HG03342 (cell line): ENCODE measurements at regions not wholly inside any gene's neighbourhood (a gene's known extent, or its start where the extent isn't known, plus 50 kb on each side); places are given as distances from the start of the nearest gene placed in this dataset.
"Not testable (repeated sequence)": the region's sequence is repeated elsewhere in the genome, so short reads cannot be mapped to it uniquely, and the experiment has no call there.

Experiments used
- ATAC-seq: cut with Tn5 transposase; IDR thresholded peaks from one replicate; pipeline ENCODE4 v1.9.1; 2021; ENCODE audit warnings: mild to moderate bottlenecking, moderate library complexity; ENCODE audit not compliant: unreplicated experiment

DNA sequence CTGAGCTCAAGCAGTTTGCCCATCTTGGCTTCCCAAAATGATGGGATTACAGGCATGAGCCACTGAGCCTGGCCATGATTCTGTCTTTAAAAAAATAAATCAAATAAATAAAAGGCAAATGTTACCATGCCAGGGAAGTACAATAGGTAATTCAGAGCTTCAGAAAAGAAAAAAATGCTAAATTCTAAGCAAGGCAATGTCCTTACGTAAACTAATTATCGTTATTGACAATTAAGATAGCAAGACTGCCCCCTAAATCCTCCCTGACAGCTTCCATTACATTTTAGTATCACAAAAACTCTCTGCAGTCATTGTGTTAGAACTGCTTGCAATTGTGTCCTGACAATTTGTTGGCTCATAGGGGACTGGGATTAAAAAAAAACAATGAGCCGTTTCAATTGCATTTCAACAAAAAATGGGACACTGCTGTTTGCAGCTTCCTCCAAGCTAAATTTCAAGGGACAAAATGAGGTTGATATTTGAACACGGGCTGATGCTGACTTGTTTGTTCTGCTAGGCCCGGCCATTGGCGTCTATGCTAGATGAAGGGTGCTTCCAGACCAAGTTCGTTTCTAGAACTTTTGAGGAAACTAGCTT is 88.9 kb downstream of the MOGAT1 start:
- ATAC-seq: no peak

DNA sequence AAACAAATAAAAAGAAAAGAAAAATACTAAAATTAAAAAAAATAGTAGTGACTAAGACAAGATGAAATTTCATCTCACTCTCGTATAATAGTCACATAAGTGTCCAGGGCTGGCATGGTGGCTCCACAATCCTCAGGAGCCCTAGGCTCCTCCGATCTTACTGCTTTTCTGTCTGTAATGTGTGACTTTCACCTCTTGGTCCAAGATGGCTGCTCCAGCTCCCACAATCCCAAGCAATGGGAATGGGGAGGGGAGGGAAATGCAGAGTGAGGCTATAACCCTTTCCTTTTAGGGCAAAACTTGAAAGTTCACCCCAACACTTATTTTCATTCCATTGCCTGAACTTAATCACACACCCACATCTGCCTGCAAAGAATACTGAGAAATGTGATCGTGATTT is 90.4 kb downstream of the MOGAT1 start:
- no peak for ATAC-seq

DNA sequence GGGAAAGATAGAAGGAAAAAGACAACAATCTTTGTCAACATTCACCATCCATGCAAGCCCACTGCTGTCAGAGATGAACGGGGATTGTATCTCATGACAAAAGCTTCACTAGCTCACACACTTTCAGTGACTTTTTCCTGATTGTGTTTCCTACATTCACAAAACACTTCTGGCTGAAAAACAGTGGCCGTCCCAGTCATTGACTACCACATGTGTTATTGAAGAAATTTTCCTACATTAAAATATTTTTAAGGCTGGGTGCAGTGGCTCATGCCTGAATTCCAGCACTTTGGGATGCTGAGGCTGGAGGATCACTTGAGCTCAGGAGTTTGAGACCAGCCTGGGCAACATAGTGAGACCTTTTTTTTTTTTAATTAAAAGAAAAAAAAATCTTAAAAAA is 90.9 kb downstream of the MOGAT1 start:
- ATAC-seq: no peak

DNA sequence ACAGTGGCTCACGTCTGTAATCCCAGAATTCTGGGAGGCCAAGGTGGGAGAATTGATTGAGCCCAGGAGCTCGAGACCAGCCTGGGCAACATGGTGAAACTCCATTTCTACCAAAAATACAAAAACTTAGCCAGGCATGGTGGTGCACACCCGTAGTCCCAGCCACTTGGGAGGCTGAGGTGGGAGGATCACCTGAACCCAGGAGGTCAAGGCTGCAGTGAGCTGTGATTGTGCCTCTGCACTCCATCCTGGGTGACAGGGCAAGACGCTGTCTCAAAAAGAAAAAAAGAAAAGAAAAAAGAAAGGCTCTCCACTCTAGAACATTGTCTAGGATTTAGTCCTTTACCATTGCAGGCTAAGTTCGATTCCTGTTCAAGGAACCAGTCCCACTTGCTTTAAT is 94.4 kb downstream of the MOGAT1 start:
- ATAC-seq: not testable (repeated sequence)

DNA sequence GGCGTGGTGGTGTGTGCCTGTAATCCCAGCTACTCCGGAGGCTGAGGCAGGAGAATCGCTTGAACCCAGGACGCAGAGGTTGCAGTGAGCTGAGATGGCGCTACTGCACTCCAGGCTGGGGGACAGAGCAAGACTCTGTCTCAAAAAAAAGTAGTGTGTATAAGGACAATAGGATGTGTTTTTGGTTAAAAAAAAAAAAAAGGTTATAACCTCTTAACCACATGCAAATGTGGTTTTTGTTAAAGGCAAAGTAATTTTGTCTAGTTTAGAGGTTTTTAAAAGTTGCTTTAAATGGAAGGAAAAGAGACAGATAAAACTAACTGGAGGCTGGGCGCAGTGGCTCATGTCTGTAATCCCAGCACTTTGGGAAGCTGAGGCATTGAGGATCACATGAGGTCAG is 92.8 kb upstream of the ACSL3 start:
- ATAC-seq: peak; percentile 53

DNA sequence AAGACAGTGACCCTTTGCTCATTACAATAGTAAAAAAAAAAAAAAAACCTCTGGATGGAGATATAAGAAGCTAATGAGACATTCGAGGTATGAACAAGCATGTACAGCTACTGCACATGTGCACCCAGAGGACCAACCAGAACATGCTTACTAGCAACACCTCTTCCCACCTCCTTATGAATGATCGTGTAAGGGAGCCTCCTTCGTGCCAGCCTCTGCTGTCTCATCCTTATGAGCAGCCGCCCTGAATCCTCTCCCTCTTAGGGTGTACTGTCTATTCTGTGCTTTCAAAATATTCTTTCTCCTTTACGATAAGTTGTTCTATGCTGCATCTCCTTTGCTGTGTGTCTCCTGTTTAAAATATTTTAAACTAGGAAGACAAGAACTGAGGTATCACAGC is 91.4 kb upstream of the ACSL3 start:
- ATAC-seq: no peak

DNA sequence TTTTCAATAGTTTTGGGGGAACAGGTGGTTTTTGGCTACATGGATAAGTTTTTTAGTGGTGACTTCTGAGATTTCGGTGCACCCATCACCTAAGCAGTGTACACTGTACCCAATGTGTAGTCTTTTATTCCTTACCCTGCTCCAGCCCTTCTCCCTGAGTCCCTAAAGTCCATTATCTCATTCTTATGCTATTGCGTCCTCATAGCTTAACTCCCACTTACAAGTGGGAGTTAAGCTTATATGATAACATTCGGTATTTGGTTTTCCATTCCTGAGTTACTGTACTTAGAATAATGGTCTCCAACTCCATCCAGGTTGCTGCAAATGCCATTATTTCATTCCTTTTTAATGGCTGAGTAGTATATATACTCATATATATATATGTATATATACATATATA is 90.9 kb upstream of the ACSL3 start:
- no peak for ATAC-seq

DNA sequence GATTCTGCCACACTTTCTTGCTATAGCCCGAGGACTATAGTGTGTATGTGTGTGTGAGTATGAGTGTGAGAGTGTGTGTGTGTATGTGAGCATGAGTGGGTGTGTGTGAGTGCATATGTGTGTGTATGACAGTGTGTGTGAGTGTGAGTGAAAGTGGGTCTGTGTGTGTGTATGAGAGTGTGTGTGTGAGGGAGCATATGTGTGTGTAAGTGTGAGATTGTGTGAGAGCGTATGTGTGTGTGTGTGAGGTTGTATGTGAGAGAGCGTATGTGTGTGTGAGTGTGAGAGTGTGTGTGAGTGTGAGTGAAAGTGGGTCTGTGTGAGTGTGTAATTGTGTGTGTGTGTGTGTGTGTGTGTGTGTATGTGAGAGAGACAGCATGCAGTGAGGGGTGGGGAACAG is 89.0 kb upstream of the ACSL3 start:
- ATAC-seq: no peak

DNA sequence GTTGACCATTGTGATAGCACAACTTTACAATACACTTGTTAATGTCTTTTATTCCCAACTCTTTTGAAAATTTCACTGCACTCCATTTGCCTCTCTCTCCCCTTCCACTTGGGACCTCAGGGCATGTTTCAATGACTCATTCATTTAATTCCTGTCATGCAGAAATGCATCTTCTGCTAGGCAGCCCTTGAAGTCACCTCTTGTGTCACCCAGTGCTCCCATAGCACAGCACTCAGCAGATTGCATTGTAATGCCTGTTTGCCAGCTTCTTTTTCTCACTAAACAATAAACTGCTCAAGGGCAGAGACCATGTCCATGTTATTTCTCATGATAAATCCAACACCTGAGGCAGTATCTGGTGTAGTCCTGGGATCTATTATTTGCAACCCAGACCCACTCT is 85.9 kb upstream of the ACSL3 start:
- no peak for ATAC-seq

DNA sequence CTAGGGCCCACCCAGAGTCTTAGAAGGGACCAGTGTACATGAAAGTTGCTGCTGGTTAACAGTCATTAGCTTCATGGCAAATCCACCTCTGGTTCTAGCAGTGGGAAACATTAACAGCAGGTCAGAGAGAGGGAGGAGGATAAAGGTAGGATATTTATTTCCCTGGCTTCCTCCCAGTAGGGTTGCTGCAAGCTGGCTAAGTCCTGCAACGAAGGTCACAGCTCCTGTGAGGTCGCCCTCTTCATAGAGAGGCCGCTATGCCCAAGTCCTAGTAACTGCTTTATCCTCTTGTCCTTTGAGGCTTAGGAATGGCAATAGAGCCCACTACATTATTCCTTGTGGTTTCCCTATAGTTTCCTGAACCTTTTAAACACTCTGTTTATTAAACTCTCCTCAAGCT is 84.0 kb upstream of the ACSL3 start:
- no peak for ATAC-seq

DNA sequence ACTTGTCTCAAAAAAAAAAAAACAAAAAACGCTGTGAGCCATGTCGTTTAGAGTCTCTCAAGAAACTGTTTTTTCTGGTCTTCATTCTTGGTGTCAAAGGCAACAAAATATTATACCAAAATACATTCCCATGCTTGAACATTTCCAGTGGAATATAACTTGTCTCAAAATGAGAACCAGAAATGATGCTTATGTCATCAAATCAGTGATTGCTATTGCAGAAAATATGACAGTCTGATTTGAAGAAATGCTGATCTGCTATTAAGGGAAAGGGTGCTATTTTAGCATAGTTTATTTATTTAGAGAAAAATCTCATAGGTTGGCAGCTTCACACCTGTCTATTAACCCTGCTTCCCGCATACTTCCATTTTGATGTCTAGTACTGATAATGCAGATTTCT is 82.4 kb upstream of the ACSL3 start:
- no peak for ATAC-seq

DNA sequence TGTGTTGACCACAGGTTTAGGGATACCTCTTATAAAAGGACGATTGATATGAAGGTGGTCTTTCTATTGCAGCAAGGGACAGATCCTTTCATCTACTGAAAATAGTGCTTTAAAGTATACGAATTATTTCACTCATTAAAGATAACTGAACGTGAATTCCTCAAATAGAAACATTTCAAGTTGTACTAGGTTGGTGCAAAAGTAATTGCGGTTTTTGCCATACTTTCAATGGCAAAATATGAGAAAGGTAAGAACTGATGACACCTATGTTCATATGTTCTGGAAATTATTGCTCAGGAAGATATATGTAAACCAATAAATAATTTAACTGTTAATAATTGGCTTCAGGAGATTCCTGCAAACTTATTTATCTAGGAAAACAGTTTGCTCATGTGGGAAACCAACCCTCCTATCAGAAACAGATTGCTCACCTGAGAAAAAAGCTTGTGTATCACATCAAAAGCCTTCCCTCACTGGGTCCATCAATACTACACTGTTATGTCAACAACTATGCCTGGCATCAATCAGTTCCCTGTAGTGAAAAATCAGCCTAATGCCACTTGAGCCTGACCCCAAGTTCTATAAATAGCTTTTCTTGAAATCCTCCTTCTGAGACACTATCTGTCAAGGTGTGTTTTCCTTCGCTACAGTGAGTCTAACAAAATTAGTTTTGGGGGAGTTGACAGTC is 81.5 kb upstream of the ACSL3 start:
- ATAC-seq: no peak

DNA sequence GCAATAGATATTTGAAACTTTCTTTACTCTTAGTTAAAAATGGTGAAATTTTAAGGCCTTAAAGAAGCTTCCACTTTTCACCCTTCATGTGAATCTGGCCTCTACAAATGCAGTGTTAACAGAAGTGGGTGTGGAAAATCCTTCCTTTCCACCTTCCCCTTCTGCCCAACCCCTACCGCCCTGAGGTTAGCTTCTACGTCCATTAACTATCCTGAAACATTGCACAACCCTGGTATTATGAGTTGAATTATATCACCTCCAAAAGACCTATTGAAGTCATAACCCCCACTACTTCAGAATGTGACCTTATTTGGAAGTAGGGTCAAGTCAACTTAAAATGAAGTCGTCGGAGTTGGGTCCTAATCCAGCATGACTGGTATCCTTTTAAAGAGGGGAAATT is 80.8 kb upstream of the ACSL3 start:
- no peak for ATAC-seq

DNA sequence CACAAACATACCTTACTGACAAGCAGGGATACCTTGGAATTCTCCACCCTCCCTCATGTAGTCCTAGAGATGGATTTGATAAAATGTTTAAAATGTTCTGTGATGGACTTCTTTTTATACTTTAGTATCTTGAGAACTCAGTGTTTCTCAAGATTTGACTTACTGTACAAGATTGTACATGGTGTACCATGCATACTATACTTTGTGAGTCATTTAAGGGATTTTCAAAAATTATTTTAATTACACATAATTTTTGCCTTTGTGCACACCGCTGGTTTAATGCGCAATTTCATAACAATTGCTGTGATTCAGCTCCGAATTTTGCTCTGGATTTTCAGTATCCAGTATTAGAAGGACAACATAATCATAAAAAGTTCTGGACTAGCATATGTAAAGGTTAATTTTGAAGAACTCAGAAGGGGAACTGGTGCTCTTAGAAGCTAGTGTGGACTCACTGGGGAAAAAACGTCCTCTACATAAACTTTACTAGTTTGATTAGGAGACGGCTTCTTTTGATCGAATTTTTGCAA is 78.6 kb upstream of the ACSL3 start:
- no peak for ATAC-seq

DNA sequence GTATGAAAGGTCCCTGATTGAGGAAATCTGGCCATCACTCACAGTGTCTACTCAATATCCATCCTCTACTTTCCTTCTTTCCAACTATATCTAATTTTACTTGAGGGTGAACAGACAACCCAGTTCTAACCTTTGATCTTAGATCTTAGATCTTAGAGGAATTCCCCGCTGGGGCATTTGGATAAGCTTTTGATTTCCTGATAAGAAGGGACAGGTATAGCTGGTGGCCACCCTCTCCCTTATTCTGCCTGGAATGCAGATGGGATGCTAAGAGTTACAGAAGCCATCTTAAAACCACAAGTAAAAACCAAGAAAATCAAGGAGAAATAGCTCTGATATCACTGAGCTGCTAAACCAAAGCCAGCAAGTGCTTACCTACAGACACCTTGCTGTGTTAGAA is 77.2 kb upstream of the ACSL3 start:
- no peak for ATAC-seq

DNA sequence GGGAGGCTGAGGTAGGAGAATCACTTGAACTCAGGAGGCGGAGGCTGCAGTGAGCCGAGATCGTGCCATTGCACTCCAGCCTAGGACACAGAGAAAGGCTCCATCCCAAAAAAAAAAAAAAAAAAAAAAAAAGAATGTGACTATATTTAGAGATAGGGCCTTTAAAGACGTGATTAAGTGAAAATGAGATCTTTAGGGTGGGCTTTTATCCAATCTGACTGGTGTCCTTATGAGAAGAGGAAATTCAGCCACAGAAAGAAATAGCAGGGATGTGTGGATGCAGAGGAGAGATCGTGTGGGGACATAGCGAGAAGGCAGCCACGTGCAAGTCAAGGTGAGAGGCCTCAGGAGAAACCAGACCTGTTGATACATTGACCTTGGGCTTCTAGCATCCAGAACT is 69.9 kb upstream of the ACSL3 start:
- no peak for ATAC-seq

DNA sequence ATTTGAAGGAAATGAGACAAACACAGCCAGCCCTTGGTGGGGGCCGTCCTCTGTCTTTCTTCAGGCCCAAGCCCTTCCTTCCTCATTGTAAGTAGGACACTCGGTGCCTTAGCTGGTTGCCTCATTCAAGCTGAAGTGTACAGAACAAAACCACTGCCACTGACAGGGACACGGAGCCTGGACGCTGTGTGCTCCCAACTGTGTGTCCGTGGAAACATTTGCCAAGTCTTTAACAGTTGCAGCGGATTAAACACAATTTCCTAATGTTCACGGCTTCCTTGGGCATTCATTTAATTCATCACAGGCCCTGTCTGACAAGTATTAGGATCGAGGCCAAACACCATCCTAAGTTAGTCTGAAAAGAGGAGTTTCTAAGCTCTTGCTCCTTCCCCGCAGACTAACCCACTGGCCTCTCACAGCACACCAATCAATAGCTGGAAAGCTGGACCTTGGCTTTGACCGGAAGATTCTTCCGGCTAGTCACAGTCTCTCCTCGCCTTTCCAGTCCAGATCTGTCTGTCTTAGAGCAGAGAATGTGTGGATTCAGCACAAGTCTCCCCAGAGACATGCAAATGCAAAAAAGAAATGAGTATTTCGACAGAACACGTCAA is 68.7 kb upstream of the ACSL3 start:
- ATAC-seq: no peak

DNA sequence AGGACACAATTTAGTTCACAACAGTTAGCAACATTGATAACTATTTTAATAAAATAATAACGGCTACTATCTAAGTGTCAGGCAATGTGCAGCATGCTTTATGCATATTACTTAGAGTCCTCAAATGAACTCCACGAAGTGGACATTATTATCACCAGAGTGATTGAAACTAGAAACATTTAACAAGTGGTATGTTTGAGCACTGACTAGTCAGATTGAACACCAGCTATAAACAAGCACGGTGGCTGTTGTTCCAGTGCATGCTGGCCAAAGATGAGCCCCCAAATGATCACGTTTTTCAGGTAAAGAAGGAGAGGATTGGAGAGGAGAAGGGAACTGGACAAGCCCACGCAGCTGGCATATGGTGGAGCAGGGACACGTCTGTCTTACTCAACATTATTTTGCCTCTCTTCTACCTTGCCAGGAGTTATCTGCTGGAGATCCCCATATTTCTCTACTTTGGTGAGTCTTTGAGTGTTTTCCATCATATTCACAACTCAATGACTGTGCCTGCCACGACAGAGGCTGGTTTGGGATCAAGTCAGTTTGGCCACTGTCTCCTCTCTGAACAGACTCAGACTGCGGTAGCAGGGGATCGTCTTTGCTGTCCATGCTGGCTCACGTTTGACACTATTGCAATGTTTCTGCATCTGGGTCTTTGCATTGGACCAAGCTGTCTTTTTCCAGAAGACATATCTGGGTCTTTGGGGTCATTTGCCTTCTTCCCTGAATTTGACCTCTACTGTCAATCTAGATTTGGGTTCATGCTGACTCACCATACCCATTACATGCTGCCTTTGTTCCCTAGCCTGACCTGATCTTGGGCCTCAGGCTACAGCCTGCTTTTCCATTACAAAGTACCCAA is 66.0 kb upstream of the ACSL3 start:
- no peak for ATAC-seq

DNA sequence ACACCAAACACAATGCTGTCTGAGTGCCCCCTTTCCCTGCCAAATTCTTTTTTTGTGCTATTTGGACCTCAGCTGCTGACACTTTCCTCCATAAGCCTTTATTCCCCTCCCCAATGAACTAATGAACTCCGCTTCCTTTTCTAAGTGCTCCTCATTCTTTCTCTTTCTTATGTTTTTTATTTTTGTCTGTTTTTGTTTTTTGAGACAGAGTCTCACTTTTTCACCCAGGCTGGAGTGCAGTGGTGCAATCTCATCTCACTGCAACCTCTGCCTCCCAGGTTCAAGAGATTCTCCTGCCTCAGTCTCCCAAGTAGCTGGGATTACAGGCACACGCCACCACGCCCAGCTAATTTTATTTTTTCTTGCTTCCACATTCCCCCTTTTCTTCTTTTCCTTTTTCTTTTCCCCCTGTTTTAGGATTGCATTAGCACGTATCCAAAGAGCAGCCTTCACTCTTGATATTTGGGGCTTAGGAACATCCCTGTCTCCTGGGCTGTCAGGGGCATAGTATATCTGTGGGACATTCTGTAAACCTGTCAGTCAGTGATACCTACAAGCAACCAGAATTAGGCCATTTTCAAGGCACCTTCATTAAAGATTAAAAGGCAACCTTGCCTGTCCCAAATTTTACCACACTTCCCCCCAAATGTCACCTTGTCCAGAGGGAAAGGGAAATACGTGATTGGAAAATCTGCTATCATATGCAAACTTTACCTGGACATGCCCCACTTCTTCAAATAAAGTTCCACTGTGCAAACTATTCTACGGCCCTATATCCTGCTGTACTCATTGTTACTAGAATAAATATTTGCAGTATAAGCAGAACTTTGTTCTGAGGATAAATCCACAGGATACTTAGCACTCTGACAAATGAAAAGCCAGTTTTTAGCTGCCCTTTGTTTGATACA is 65.1 kb upstream of the ACSL3 start:
- ATAC-seq: no peak

DNA sequence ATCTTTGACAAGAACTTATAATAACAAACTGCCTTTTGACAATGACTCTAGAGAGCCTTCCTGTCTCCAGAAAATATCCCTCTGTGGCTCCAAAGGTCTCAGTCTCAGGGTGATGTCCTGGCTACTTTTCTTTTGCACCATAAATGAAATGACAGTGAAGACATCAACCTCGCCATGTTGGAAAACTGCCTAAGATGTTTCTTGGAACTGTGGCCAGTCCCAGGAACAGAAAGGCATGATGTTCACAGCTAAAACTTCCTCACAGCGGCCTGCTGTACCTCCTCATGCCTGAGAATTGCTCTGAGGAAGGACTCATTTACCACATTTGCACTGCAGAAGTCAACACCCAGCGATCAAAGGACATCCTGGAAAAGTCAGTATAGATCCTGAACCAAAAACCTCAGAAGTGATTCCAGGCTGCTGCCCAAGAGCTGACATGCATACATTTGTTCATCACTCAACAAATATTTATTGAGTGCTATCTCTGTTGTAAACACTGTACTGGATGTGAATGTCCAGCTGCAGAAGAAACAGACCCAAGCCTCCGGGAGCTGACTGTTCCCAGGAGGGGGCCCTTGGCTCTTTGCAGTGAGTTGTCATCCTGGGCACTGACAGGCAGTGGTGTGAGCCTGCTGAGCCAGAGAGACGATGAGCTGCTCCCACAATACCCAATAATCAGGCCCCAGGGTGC is 64.3 kb upstream of the ACSL3 start:
- no peak for ATAC-seq
